Thyroid gland (tissue), 4 donors: ENCODE measurements at regions not wholly inside any gene's neighbourhood (a gene's known extent, or its start where the extent isn't known, plus 50 kb on each side); places are given as distances from the start of the nearest gene placed in this dataset.

ENCODE experiments used
- DNase-seq, 2 donors: peaks; one replicate each; pipeline ENCODE4 v3.0.0-alpha.2; 2019
- H3K27ac ChIP-seq, 3 donors: fragments of 200-600 bp; sonication (generic); 1 replicate in 2 of 3; 2 replicates in 1 of 3; pipeline ENCODE4 v1.5.1; 2016 to 2019; ENCODE audit warnings: mild to moderate bottlenecking in 1 of 3, moderate library complexity in 1 of 3
- H3K27me3 ChIP-seq: fragments of 200-600 bp; sonication (generic); one replicate; pipeline ENCODE4 v1.5.1; 2019
- H3K36me3 ChIP-seq, 2 donors: fragments of 200-600 bp; sonication (generic); one replicate each; pipeline ENCODE4 v1.5.1; 2016 to 2019
- H3K4me1 ChIP-seq, 2 donors: fragments of 200-600 bp; sonication (generic); one replicate each; pipeline ENCODE4 v1.5.1; 2017 to 2019
- H3K4me3 ChIP-seq, 3 donors: fragments of 200-600 bp; sonication (generic); replicated peaks in 1 of 3; 1 replicate in 2 of 3; 2 replicates in 1 of 3; pipeline ENCODE4 v1.5.1; 2016; ENCODE audit warnings: mild to moderate bottlenecking in 1 of 3
- H3K9me3 ChIP-seq: fragments of 200-600 bp; sonication (generic); one replicate; pipeline ENCODE4 v1.5.1; 2017
- POLR2A ChIP-seq, 2 donors: fragments of 450-650 bp; IDR thresholded peaks; one replicate each; pipeline ENCODE4 v1.6.1; 2017; ENCODE audit warnings: antibody characterized with exemption in 2 of 2, mild to moderate bottlenecking in 2 of 2, moderate library complexity in 1 of 2
- WGBS, 2 donors: methylation state at CpG; one replicate each; pipeline ENCODE4 v1.1.5; 2017; 5-methylcytosine and 5-hydroxymethylcytosine counted together
- intact Hi-C: fragments of 100-400 bp; cut with DNase I; formaldehyde crosslinking; loops from one replicate; pipeline ENCODE4 v1.15.1; 2023
- TF ChIP-seq, protein P1 (sequence below), 6 experiments: fragments of 200-600 bp in 3 of 6; fragments of 450-650 bp in 3 of 6; sonication (generic) in 3 of 6; IDR thresholded peaks; one replicate each; pipeline ENCODE4 v1.5.1; 2016 to 2019; ENCODE audit warnings: antibody characterized with exemption in 6 of 6, mild to moderate bottlenecking in 2 of 6, inconsistent platforms in 1 of 6, moderate library complexity in 1 of 6

DNA sequence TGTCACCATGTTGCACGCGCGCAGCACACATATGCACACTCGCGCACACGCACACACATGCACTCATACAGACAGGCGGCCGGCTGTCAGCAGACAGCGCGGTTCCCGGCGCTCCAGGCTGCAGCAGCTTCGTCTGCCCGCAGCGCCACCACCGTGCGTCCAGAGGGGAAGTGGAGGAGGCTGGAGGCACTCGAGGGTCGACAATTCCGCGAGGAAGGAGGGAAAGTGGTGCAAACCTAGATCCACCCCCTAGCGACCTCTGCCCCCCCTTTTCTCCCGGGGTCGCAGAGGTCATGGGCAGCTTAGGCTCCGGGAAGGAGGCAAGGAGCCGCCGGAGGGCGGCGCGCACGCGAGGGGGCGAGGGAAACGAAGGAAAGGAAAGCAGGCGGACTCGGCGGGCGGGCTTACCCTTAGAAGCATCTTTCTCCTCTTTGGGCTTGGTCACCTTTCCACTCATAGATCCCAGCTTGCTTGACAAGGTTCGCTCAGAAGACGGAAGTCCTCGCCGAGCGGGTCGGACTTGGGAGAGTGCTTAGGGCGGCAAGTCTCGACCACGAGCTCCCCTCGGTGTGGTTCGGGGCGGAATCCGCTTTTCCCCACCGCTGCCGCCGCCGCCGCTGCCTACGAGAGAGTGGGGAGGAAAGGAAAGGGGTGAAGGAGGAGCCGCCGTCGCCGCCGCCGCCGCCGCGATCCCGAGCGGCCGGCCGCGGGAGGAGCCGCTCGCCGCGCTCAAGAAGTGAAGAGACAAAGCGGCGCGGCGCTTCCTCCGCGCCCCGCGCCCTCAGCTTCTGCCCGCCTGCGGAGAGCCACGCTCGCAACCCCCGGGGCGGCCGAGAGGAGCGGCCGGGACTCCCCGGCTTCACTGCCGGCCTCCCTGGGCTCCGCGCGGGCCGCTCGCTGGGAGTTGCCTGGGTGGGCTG lies 326.6 kb upstream of the F9 start:
- intact Hi-C loops, result no loop called here
- Histone ChIP-seq H3K36me3 (no peaks in the 10 kb centered on the region), H3K4me3 (peak overlapping the region in 1 of 3 donors; percentile 34), H3K4me1 (no peaks in the 10 kb centered on the region), H3K27me3 (no peaks in the 10 kb centered on the region), H3K9me3 (no peaks in the 10 kb centered on the region), H3K27ac (peak overlapping the region in 1 of 3 donors; percentile 42)
- TF ChIP-seq POLR2A (IDR thresholded peaks at IDR 0.05), result no peak
- TF ChIP-seq, protein P1, sequence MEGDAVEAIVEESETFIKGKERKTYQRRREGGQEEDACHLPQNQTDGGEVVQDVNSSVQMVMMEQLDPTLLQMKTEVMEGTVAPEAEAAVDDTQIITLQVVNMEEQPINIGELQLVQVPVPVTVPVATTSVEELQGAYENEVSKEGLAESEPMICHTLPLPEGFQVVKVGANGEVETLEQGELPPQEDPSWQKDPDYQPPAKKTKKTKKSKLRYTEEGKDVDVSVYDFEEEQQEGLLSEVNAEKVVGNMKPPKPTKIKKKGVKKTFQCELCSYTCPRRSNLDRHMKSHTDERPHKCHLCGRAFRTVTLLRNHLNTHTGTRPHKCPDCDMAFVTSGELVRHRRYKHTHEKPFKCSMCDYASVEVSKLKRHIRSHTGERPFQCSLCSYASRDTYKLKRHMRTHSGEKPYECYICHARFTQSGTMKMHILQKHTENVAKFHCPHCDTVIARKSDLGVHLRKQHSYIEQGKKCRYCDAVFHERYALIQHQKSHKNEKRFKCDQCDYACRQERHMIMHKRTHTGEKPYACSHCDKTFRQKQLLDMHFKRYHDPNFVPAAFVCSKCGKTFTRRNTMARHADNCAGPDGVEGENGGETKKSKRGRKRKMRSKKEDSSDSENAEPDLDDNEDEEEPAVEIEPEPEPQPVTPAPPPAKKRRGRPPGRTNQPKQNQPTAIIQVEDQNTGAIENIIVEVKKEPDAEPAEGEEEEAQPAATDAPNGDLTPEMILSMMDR (IDR thresholded peaks at IDR 0.05), result no peak
- peak; percentile 9 to 36 for DNase-seq
- WGBS, 2 donors, result 0 to 10% methylated on average over 4 to 20 of the region's 99 CpGs

DNA sequence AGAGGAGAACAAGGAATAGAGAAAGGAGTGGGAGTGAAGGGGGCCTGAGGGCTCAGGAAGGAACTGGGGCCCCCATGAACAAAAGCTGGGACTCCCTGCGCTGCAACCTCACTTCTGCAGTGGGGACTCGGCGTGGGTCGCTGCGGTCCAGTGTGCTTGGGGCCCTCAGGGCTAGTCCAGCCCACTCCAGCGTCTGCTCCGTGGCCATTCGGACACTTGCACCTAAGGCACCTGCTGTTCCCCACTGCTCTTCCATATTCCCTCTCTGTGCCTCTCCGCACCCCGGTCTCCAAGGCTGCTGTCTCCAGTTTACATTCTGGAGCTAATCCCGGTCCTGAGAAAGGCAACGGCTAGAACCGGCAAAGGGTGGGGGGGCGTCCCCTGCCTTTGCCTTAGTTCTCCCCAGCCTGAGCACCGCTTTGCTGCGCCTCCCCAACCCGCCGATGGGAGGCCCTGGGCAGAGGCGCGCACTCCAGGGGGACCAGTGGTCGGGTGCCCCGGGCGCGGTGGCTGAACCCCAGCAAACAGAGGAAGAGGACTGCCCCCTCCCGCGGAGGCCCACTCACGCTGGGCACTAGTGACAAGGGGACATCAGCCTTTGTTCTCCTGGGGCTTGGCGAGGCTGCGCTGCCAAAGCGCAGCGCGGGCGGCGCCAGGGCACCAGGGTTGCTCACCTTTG lies 327.7 kb upstream of the F9 start:
- intact Hi-C loops, result no loop called here
- no peaks in the 10 kb centered on the region for H3K36me3 ChIP-seq
- TF ChIP-seq, protein P1 (IDR thresholded peaks at IDR 0.05), result no peak
- no peak for TF ChIP-seq POLR2A (IDR thresholded peaks at IDR 0.05)
- no peaks in the 10 kb centered on the region for H3K4me1 ChIP-seq
- H3K4me3 ChIP-seq, result no peak overlapping the region
- 16 to 21% methylated on average over 6 to 18 of the region's 34 CpGs for WGBS, 2 donors
- DNase-seq, result no peak
- H3K27me3 ChIP-seq, result no peaks in the 10 kb centered on the region
- no peak overlapping the region for H3K27ac ChIP-seq
- H3K9me3 ChIP-seq, result no peaks in the 10 kb centered on the region

DNA sequence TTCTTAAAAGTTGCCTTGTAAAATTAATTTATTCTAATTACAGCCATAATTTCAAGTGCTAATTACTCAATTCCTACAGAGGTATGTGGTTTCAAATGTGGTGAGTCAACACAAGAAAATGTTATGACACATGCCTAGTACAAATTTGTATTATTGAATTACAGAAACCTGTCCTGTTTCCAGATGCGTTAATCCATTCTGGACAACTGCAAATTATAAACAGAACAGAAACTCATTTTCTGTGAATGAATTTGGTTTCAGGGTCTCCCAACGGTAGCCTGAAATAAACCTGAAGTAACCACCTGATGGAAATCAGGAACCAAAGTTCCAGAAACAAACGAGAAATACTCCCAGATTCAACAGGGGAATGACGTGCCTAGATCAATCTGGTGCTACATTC lies 328.6 kb upstream of the F9 start:
- TF ChIP-seq, protein P1 (IDR thresholded peaks at IDR 0.05), result no peak
- TF ChIP-seq POLR2A (IDR thresholded peaks at IDR 0.05), result no peak
- 78 to 81% methylated on average over 4 of the region's 4 CpGs for WGBS, 2 donors

DNA sequence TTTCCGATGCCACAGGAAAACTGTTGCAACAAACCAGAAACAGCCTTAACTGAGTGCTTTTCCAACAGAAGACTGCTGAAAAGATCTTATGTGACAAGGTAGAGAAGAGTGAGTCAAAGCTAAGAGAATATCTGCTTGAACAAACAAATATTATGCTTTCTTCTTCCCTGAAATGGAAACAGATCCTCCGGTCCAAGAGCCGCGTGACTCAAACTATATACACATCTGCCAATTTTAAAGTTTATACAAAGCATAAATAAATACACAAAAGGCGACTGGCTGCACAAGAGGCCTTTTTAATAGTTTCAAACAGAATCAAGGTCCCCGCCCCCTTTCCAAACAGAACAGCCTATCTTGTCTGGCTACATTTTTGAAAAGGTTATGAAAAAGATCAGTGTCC lies 329.7 kb upstream of the F9 start:
- WGBS, 2 donors, result 76% methylated on average over 6 of the region's 6 CpGs
- Histone ChIP-seq H3K27ac (no peak overlapping the region), H3K9me3 (no peaks in the 10 kb centered on the region), H3K36me3 (no peaks in the 10 kb centered on the region), H3K4me3 (no peak overlapping the region), H3K4me1 (no peaks in the 10 kb centered on the region), H3K27me3 (no peaks in the 10 kb centered on the region)
- DNase-seq, result no peak
- TF ChIP-seq, protein P1 (IDR thresholded peaks at IDR 0.05), result no peak
- no peak for TF ChIP-seq POLR2A (IDR thresholded peaks at IDR 0.05)
- intact Hi-C loops, result no loop called here

More for the DNA sequence above, 328.6 kb upstream of the F9 start:
- DNase-seq, result no peak
- no peaks in the 10 kb centered on the region for H3K4me1 ChIP-seq
- H3K9me3 ChIP-seq, result no peaks in the 10 kb centered on the region
- no peak overlapping the region for H3K27ac ChIP-seq
- H3K27me3 ChIP-seq, result no peaks in the 10 kb centered on the region
- intact Hi-C loops, result no loop called here
- H3K4me3 ChIP-seq, result no peak overlapping the region
- no peaks in the 10 kb centered on the region for H3K36me3 ChIP-seq

DNA sequence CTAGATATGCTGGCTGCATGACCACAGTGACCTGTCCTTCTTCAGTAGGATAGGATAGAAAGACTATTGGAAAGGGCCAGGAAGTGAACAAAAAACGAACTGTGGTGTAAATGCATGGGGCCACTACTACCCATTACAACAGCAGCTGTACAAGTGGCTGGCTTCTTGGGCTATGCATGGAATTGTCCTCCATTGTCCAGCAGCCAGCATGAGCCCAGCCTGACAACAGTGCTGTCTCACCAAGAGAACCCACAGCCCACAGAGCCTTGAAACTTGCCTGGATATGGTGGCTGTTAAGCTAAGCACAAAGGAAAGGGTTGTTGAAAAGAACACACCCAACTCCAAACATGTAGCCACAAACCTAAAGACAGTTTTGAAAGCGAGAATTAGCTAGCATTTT lies 330.2 kb upstream of the F9 start:
- no peak for DNase-seq
- H3K9me3 ChIP-seq, result no peaks in the 10 kb centered on the region
- no peaks in the 10 kb centered on the region for H3K4me1 ChIP-seq
- intact Hi-C loops, result no loop called here
- no peak overlapping the region for H3K27ac ChIP-seq
- H3K27me3 ChIP-seq, result no peaks in the 10 kb centered on the region
- H3K36me3 ChIP-seq, result no peaks in the 10 kb centered on the region
- WGBS, 2 donors, result 66 to 82% methylated on average over 2 of the region's 2 CpGs
- H3K4me3 ChIP-seq, result no peak overlapping the region
- no peak for TF ChIP-seq POLR2A (IDR thresholded peaks at IDR 0.05)
- TF ChIP-seq, protein P1 (IDR thresholded peaks at IDR 0.05), result no peak
